ENCODE measurements at regions not wholly inside any gene's neighbourhood (a gene's known extent, or its start where the extent isn't known, plus 50 kb on each side); places are given as distances from the start of the nearest gene placed in this dataset.

DNA sequence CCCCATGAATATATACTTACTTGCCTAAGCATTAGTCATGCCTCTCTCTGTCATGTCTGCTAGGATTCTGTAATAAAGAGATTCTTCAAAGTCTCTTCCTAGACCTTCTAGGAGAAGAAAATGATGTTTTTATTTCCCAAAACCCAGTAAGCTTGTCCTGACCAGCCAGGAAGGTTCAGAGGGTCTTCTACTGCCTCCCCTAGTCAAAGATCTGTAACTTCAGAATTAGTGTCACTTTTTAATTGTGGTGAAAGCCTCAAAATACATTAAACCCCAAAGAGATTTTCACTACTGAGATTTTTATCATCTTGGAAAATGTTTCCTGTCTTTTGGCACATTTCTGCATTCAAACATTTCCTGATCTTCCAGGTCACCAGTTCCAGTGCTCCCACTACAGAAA is 232.9 kb upstream of the STK17B start:
- no peak overlapping the region for H3K23ac ChIP-seq (ENCODE audit: insufficient read length, low read depth, low read length)
- no peak overlapping the region for H4K5ac ChIP-seq (ENCODE audit: insufficient read length, low read depth, low read length)
- no peak overlapping the region for H3K18ac ChIP-seq (ENCODE audit: insufficient read length, low read depth, low read length)
- H2BK20ac ChIP-seq (ENCODE audit: low read depth, low read length, poor library complexity, severe bottlenecking) = no peak overlapping the region
- no peak overlapping the region for H2BK120ac ChIP-seq (ENCODE audit: low read depth, low read length, poor library complexity, severe bottlenecking)
- H3K4ac ChIP-seq (ENCODE audit: low read depth, low read length) = no peak overlapping the region
- H2BK12ac ChIP-seq (ENCODE audit: insufficient read length, low read depth, low read length) = no peak overlapping the region
- no peaks in the 10 kb centered on the region for H3K36me3 Mint-ChIP-seq (ENCODE audit: insufficient read depth in 1 of 3, low read depth in 3 of 3)
- no peak for DNase-seq
- no peaks in the 10 kb centered on the region for H3K23me2 ChIP-seq (ENCODE audit: insufficient read length, low read depth, low read length, poor library complexity, severe bottlenecking)
- no peak overlapping the region for H2BK15ac ChIP-seq (ENCODE audit: low read depth, low read length)
- no peak overlapping the region for H3T11ph ChIP-seq (ENCODE audit: low read length)
- no peaks in the 10 kb centered on the region; the same call in 1 of the 2 replicates for H3K4me1 ChIP-seq (ENCODE audit: insufficient read depth, low read length)
- H3K79me2 ChIP-seq (ENCODE audit: insufficient read depth, low read length) = no peaks in the 10 kb centered on the region
- H4K8ac ChIP-seq (replicated peaks; ENCODE audit: insufficient read length, low read depth, low read length) = no peak overlapping the region
- H3K14ac ChIP-seq (ENCODE audit: insufficient read depth, low read length) = no peak overlapping the region
- no peak overlapping the region for H3K27ac ChIP-seq (ENCODE audit: insufficient read length, low read depth, low read length)
- H3K4me3 Mint-ChIP-seq = no peak overlapping the region
- no peak overlapping the region for H2AK5ac ChIP-seq (ENCODE audit: insufficient read length, low read length)
- H2BK5ac ChIP-seq (ENCODE audit: insufficient read length, low read length) = no peak overlapping the region
- H3K4me2 ChIP-seq (ENCODE audit: insufficient read depth, insufficient read length, low read length) = no peak overlapping the region
- no peak overlapping the region for H3K27ac Mint-ChIP-seq
- H3K56ac ChIP-seq (ENCODE audit: insufficient read length, low read depth, low read length) = no peak overlapping the region
- H3K27me3 ChIP-seq (ENCODE audit: insufficient read depth, low read length) = no peaks in the 10 kb centered on the region
- H4K20me1 ChIP-seq (ENCODE audit: control insufficient read depth, insufficient read depth, insufficient read length) = no peaks in the 10 kb centered on the region
- H3K27me3 Mint-ChIP-seq (ENCODE audit: low read depth) = no peaks in the 10 kb centered on the region
- no peaks in the 10 kb centered on the region for H3K79me1 ChIP-seq (ENCODE audit: insufficient read depth, low read depth, low read length, poor library complexity, severe bottlenecking)
- H4K91ac ChIP-seq (ENCODE audit: insufficient read length, low read depth, low read length) = no peak overlapping the region
- TF ChIP-seq, protein P1, sequence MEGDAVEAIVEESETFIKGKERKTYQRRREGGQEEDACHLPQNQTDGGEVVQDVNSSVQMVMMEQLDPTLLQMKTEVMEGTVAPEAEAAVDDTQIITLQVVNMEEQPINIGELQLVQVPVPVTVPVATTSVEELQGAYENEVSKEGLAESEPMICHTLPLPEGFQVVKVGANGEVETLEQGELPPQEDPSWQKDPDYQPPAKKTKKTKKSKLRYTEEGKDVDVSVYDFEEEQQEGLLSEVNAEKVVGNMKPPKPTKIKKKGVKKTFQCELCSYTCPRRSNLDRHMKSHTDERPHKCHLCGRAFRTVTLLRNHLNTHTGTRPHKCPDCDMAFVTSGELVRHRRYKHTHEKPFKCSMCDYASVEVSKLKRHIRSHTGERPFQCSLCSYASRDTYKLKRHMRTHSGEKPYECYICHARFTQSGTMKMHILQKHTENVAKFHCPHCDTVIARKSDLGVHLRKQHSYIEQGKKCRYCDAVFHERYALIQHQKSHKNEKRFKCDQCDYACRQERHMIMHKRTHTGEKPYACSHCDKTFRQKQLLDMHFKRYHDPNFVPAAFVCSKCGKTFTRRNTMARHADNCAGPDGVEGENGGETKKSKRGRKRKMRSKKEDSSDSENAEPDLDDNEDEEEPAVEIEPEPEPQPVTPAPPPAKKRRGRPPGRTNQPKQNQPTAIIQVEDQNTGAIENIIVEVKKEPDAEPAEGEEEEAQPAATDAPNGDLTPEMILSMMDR (conservative IDR thresholded peaks at IDR 0.05) = no peak
- no peak overlapping the region for H2AFZ ChIP-seq (ENCODE audit: low read length)
- no peaks in the 10 kb centered on the region for H3K9me3 ChIP-seq (ENCODE audit: control insufficient read depth, low read depth, low read length)
- no peak overlapping the region for H3K9ac ChIP-seq (ENCODE audit: extremely low read depth, insufficient read length, low read length)
- peaks cover 2 to 3% of the 10 kb centered on the region in 2 experiments; a peak in 3 of 4 replicates for H3K4me1 Mint-ChIP-seq
- no peaks in the 10 kb centered on the region for H3K9me3 Mint-ChIP-seq

Data from H9 (cell line).